Skeletal muscle cell (primary cell): ENCODE measurements at regions not wholly inside any gene's neighbourhood (a gene's known extent, or its start where the extent isn't known, plus 50 kb on each side); places are given as distances from the start of the nearest gene placed in this dataset.
"Not testable (repeated sequence)": the region's sequence is repeated elsewhere in the genome, so short reads cannot be mapped to it uniquely, and the experiment has no call there.

ENCODE experiments used
- DNase-seq: peaks from one replicate; pipeline ENCODE4 v3.0.0-alpha.2; 2010; ENCODE audit warnings: low read depth
- H3K4me3 ChIP-seq: 2 replicates; pipeline ENCODE4 v1.5.1; 2011; ENCODE audit warnings: low read depth, mild to moderate bottlenecking, control low read depth, low read length, moderate library complexity

GRCh38 chr3:70466096-70466495 lies 153.7 kb upstream of the MDFIC2 start:
- no peak overlapping the region for H3K4me3 ChIP-seq
- DNase-seq, result no peak

- no peak overlapping the region for H3K4me3 ChIP-seq
- DNase-seq, result no peak
Measured at GRCh38 chr3:70464876-70465275, 152.4 kb upstream of the MDFIC2 start.

GRCh38 chr3:70464465-70464864 lies 152.0 kb upstream of the MDFIC2 start:
- no peak for DNase-seq

GRCh38 chr3:70450220-70450619 lies 137.8 kb upstream of the MDFIC2 start:
- not testable (repeated sequence) for DNase-seq, H3K4me3 ChIP-seq

More at GRCh38 chr3:70464465-70464864, 152.0 kb upstream of the MDFIC2 start:
- no peak overlapping the region for H3K4me3 ChIP-seq

GRCh38 chr3:70435422-70435821 lies 123.0 kb upstream of the MDFIC2 start:
- not testable (repeated sequence) for DNase-seq, H3K4me3 ChIP-seq

- H3K4me3 ChIP-seq, result no peak overlapping the region
- no peak for DNase-seq
Measured at GRCh38 chr3:70433091-70433490, 120.7 kb upstream of the MDFIC2 start.

GRCh38 chr3:70431911-70432310 lies 119.5 kb upstream of the MDFIC2 start:
- DNase-seq, result no peak

GRCh38 chr3:70426071-70426470 lies 113.6 kb upstream of the MDFIC2 start:
- DNase-seq, result no peak
- no peak overlapping the region for H3K4me3 ChIP-seq

More at GRCh38 chr3:70431911-70432310, 119.5 kb upstream of the MDFIC2 start:
- H3K4me3 ChIP-seq, result no peak overlapping the region

GRCh38 chr3:70421506-70421905 lies 109.1 kb upstream of the MDFIC2 start:
- no peak for DNase-seq
- no peak overlapping the region for H3K4me3 ChIP-seq

GRCh38 chr3:70409018-70409417 lies 96.6 kb upstream of the MDFIC2 start:
- DNase-seq, result no peak
- H3K4me3 ChIP-seq, result no peak overlapping the region

GRCh38 chr3:70400194-70400593 lies 87.8 kb upstream of the MDFIC2 start:
- no peak overlapping the region for H3K4me3 ChIP-seq
- DNase-seq, result no peak

GRCh38 chr3:70393881-70394612 lies 81.6 kb upstream of the MDFIC2 start:
- no peak overlapping the region for H3K4me3 ChIP-seq
- no peak for DNase-seq

- H3K4me3 ChIP-seq, result no peak overlapping the region
- DNase-seq, result no peak
Measured at GRCh38 chr3:70392227-70392626, 79.8 kb upstream of the MDFIC2 start.

- H3K4me3 ChIP-seq, result no peak overlapping the region
- DNase-seq, result no peak
Measured at GRCh38 chr3:70387889-70388288, 75.5 kb upstream of the MDFIC2 start.

GRCh38 chr3:70386846-70387245 lies 74.4 kb upstream of the MDFIC2 start:
- H3K4me3 ChIP-seq, result no peak overlapping the region
- no peak for DNase-seq

GRCh38 chr3:70386043-70386442 lies 73.6 kb upstream of the MDFIC2 start:
- DNase-seq, result no peak
- H3K4me3 ChIP-seq, result no peak overlapping the region

- no peak for DNase-seq
- no peak overlapping the region for H3K4me3 ChIP-seq
Measured at GRCh38 chr3:70383360-70383831, 71.0 kb upstream of the MDFIC2 start.

- DNase-seq, result no peak
- no peak overlapping the region for H3K4me3 ChIP-seq
Measured at GRCh38 chr3:70374179-70374578, 61.7 kb upstream of the MDFIC2 start.
